H1 (cell line): ENCODE measurements at regions not wholly inside any gene's neighbourhood (a gene's known extent, or its start where the extent isn't known, plus 50 kb on each side); places are given as distances from the start of the nearest gene placed in this dataset.

Source experiments
- CTCF ChIA-PET: fragments of 300-600 bp; sonication (Branson Sonifier 250); formaldehyde crosslinking; loops from one replicate; lab custom pipeline; 2021; ENCODE audit not compliant: partially characterized antibody; lab: Charles Lee
- POLR2A ChIA-PET: fragments of 300-600 bp; sonication (Branson Sonifier 250); formaldehyde crosslinking; loops from one replicate; lab custom pipeline; 2021; ENCODE audit warnings: inconsistent platforms; ENCODE audit not compliant: partially characterized antibody; lab: Charles Lee
- DNase-seq, 2 experiments: peaks; one replicate each; pipeline versions ENCODE4 v3.0.0 to v3.0.0-alpha.2; 2010 to 2022; ENCODE audit warnings: low spot score in 2 of 2, low read depth in 1 of 2, mixed read lengths in 1 of 2
- FAIRE-seq: peaks from 2 replicates; lab custom pipeline; 2011; peaks lifted over from hg19 to GRCh38; lab: Jason Lieb, UNC
- H2AFZ ChIP-seq: 2 replicates; pipeline ENCODE4 v1.8.1; 2012; ENCODE audit warnings: low read length, inconsistent platforms
- H2AK5ac ChIP-seq: 2 replicates; pipeline ENCODE4 v1.6.1; 2013; ENCODE audit warnings: low read depth, low read length
- H2BK120ac ChIP-seq: replicated peaks from 2 replicates; pipeline ENCODE3; 2013; ENCODE audit warnings: low read depth, low read length, inconsistent platforms
- H2BK12ac ChIP-seq: 2 replicates; pipeline ENCODE4 v1.6.1; 2013; ENCODE audit warnings: low read depth, low read length
- H2BK15ac ChIP-seq: 2 replicates; pipeline ENCODE4 v1.6.1; 2013; ENCODE audit warnings: low read length
- H2BK20ac ChIP-seq: 2 replicates; pipeline ENCODE4 v1.6.1; 2013; ENCODE audit warnings: low read length
- H2BK5ac ChIP-seq: 2 replicates; pipeline ENCODE4 v1.6.1; 2013; ENCODE audit warnings: low read depth, low read length
- H3K14ac ChIP-seq: 2 replicates; pipeline ENCODE4 v1.6.1; 2013; ENCODE audit warnings: inconsistent platforms; ENCODE audit not compliant: insufficient read length
- H3K18ac ChIP-seq: 2 replicates; pipeline ENCODE4 v1.6.1; 2013; ENCODE audit warnings: low read length; ENCODE audit errors: extremely low read depth
- H3K23ac ChIP-seq: 2 replicates; pipeline ENCODE4 v1.6.1; 2013; ENCODE audit warnings: inconsistent platforms; ENCODE audit not compliant: insufficient read length
- H3K23me2 ChIP-seq: 2 replicates; pipeline ENCODE4 v1.6.1; 2013; ENCODE audit warnings: low read depth, low read length
- H3K27ac ChIP-seq: 2 replicates; pipeline ENCODE4 v1.6.1; 2011; ENCODE audit warnings: low read depth, low read length, inconsistent platforms
- H3K27me3 ChIP-seq, 4 experiments: replicated peaks in 1 of 4; 1 replicate in 1 of 4; 2 replicates in 3 of 4; pipeline versions ENCODE4 v1.6.1 to v1.8.1; 2011 to 2013; ENCODE audit warnings: low read length in 3 of 4, mild to moderate bottlenecking in 3 of 4, inconsistent platforms in 2 of 4, mixed read lengths in 2 of 4, moderate library complexity in 1 of 4; ENCODE audit not compliant: control insufficient read depth in 3 of 4, insufficient read depth in 3 of 4; ENCODE audit errors: extremely low read depth in 1 of 4
- H3K36me3 ChIP-seq, 4 experiments: 2 replicates each; pipeline versions ENCODE4 v1.6.1 to v1.8.1; 2011 to 2013; ENCODE audit warnings: mild to moderate bottlenecking in 4 of 4, low read length in 3 of 4, moderate library complexity in 2 of 4, control low read depth in 1 of 4, inconsistent platforms in 1 of 4; ENCODE audit not compliant: insufficient read depth in 4 of 4, control insufficient read depth in 2 of 4
- H3K4ac ChIP-seq: replicated peaks from 2 replicates; pipeline ENCODE3; 2013; ENCODE audit warnings: low read length, low read depth, mixed read lengths, inconsistent platforms; ENCODE audit not compliant: insufficient read length
- H3K4me1 ChIP-seq, 4 experiments: replicated peaks in 1 of 4; 1 replicate in 1 of 4; 2 replicates in 3 of 4; pipeline versions ENCODE4 v1.6.1 to v1.8.1; 2011 to 2013; ENCODE audit warnings: low read length in 3 of 4, inconsistent platforms in 2 of 4, mixed read lengths in 1 of 4; ENCODE audit not compliant: insufficient read depth in 4 of 4, control insufficient read depth in 3 of 4
- H3K4me2 ChIP-seq, 2 experiments: 2 replicates each; pipeline versions ENCODE4 v1.6.1 to v1.8.1; 2011 to 2013; ENCODE audit warnings: low read depth in 2 of 2, low read length in 2 of 2, control low read depth in 1 of 2, inconsistent platforms in 1 of 2, mild to moderate bottlenecking in 1 of 2; ENCODE audit not compliant: insufficient read depth in 1 of 2
- H3K4me3 ChIP-seq, 4 experiments: fragments of 200-600, 300-600 bp in 1 of 4; sonication (generic), shearing (Covaris generic), sonication (Bioruptor Twin) in 1 of 4; 2 replicates each; pipeline versions ENCODE4 v1.5.1 to v1.8.1; 2011 to 2016; ENCODE audit warnings: low read length in 4 of 4, low read depth in 3 of 4, control low read depth in 2 of 4, inconsistent platforms in 2 of 4, mild to moderate bottlenecking in 2 of 4, mixed read lengths in 1 of 4, moderate library complexity in 1 of 4; ENCODE audit not compliant: insufficient read depth in 2 of 4; ENCODE audit errors: extremely low read depth in 1 of 4
- H3K56ac ChIP-seq: replicated peaks from 2 replicates; pipeline ENCODE3; 2013; ENCODE audit warnings: low read depth, mild to moderate bottlenecking, mixed read lengths, low read length, inconsistent platforms; ENCODE audit not compliant: insufficient read length
- H3K79me1 ChIP-seq: 2 replicates; pipeline ENCODE4 v1.6.1; 2013; ENCODE audit warnings: low read depth, low read length, control low read depth
- H3K79me2 ChIP-seq, 2 experiments: 2 replicates each; pipeline versions ENCODE4 v1.6.1 to v1.8.1; 2012 to 2013; ENCODE audit warnings: low read length in 2 of 2, mild to moderate bottlenecking in 2 of 2, inconsistent platforms in 1 of 2; ENCODE audit not compliant: insufficient read depth in 2 of 2, control insufficient read depth in 1 of 2
- H3K9ac ChIP-seq, 4 experiments: replicated peaks in 1 of 4; 1 replicate in 1 of 4; 2 replicates in 3 of 4; pipeline versions ENCODE4 v1.6.1 to v1.8.1; 2011 to 2013; ENCODE audit warnings: low read depth in 3 of 4, low read length in 3 of 4, control low read depth in 2 of 4, mild to moderate bottlenecking in 2 of 4, moderate library complexity in 2 of 4, inconsistent platforms in 1 of 4; ENCODE audit errors: extremely low read depth in 1 of 4
- H3K9me3 ChIP-seq, 2 experiments: 2 replicates each; pipeline versions ENCODE4 v1.6.1 to v1.8.1; 2012 to 2013; ENCODE audit warnings: mild to moderate bottlenecking in 2 of 2, moderate library complexity in 2 of 2, control low read depth in 1 of 2, inconsistent platforms in 1 of 2, low read depth in 1 of 2, low read length in 1 of 2, mixed read lengths in 1 of 2; ENCODE audit not compliant: insufficient read depth in 2 of 2
- H4K20me1 ChIP-seq, 2 experiments: replicated peaks in 1 of 2; 2 replicates each; pipeline versions ENCODE3 to v1.8.1; 2011 to 2013; ENCODE audit warnings: inconsistent platforms in 2 of 2, low read length in 2 of 2, mild to moderate bottlenecking in 1 of 2; ENCODE audit not compliant: insufficient read depth in 2 of 2, control insufficient read depth in 1 of 2
- H4K5ac ChIP-seq: 2 replicates; pipeline ENCODE4 v1.6.1; 2013; ENCODE audit warnings: low read length, low read depth, mixed read lengths, inconsistent platforms; ENCODE audit not compliant: insufficient read length
- H4K8ac ChIP-seq: 2 replicates; pipeline ENCODE4 v1.8.0; 2013; ENCODE audit warnings: mild to moderate bottlenecking, moderate library complexity, low read length, inconsistent platforms; ENCODE audit not compliant: insufficient read depth; ENCODE audit errors: extremely low read depth
- H4K91ac ChIP-seq: replicated peaks from 2 replicates; pipeline ENCODE3; 2013; ENCODE audit warnings: low read length, mixed read lengths, inconsistent platforms; ENCODE audit not compliant: insufficient read length
- CBX8 ChIP-seq: fragments of 300-800, 300-1000 bp; sonication (generic); IDR thresholded peaks from 2 replicates; pipeline ENCODE4 v1.7.1; 2016; ENCODE audit warnings: low read depth, low read length, borderline replicate concordance
- FOSL1 ChIP-seq: IDR thresholded peaks from 2 replicates; pipeline ENCODE4 v1.6.1; 2011; ENCODE audit warnings: mild to moderate bottlenecking, low read depth, low read length, moderate library complexity; ENCODE audit not compliant: insufficient read depth
- GABPA ChIP-seq: IDR thresholded peaks from 2 replicates; pipeline ENCODE4 v1.6.1; 2011; ENCODE audit warnings: mild to moderate bottlenecking, low read length, moderate library complexity, borderline replicate concordance; ENCODE audit not compliant: insufficient read depth
- JUN ChIP-seq: IDR thresholded peaks from 2 replicates; pipeline ENCODE4 v1.6.1; 2011; ENCODE audit warnings: low read depth, mild to moderate bottlenecking, improper control_type of control experiment, low read length
- KDM4A ChIP-seq: IDR thresholded peaks from one replicate; pipeline ENCODE4 v1.7.1; 2012; ENCODE audit warnings: low read depth, mild to moderate bottlenecking, moderate library complexity, low read length, inconsistent platforms; ENCODE audit not compliant: severe bottlenecking
- NANOG ChIP-seq: IDR thresholded peaks from 2 replicates; pipeline ENCODE4 v1.6.1; 2011; ENCODE audit warnings: low read length, low read depth, mild to moderate bottlenecking, inconsistent platforms; ENCODE audit not compliant: insufficient read depth, poor library complexity, severe bottlenecking
- NRF1 ChIP-seq: IDR thresholded peaks from 2 replicates; pipeline ENCODE4 v1.6.1; 2011; ENCODE audit warnings: mild to moderate bottlenecking, low read depth, low read length, improper control_type of control experiment
- POLR2A ChIP-seq, 2 experiments: IDR thresholded peaks; 1 replicate in 1 of 2; 2 replicates in 1 of 2; pipeline ENCODE4 v1.6.1; 2011; ENCODE audit warnings: low read depth in 2 of 2, low read length in 2 of 2, mild to moderate bottlenecking in 2 of 2; ENCODE audit errors: control extremely low read depth in 1 of 2
- RBBP5 ChIP-seq: IDR thresholded peaks from 2 replicates; pipeline ENCODE4 v1.7.1; 2012; ENCODE audit warnings: low read depth, mild to moderate bottlenecking, inconsistent platforms, low read length, moderate library complexity, borderline replicate concordance
- SP2 ChIP-seq: IDR thresholded peaks from 2 replicates; pipeline ENCODE4 v1.6.1; 2012; ENCODE audit warnings: mild to moderate bottlenecking, low read length, inconsistent platforms
- WGBS, 2 experiments: shearing (Covaris generic) in 1 of 2; methylation state at CpG; one replicate each; pipeline versions ENCODE4 v1.1.6 to v1.1.7; 2013 to 2015; ENCODE audit warnings: low lambda C conversion rate in 2 of 2, mixed read lengths in 2 of 2, inconsistent platforms in 1 of 2, low coverage in 1 of 2, missing lambda C conversion rate in 1 of 2; ENCODE audit not compliant: insufficient replicate concordance in 2 of 2, insufficient coverage in 1 of 2, insufficient read length in 1 of 2; ENCODE audit errors: extremely low coverage in 1 of 2, missing lambda C conversion rate in 1 of 2; 5-methylcytosine and 5-hydroxymethylcytosine counted together
- TF ChIP-seq, protein P1 (sequence below): IDR thresholded peaks from 2 replicates; pipeline ENCODE4 v1.6.1; 2012; ENCODE audit warnings: inconsistent platforms
- TF ChIP-seq, protein P2 (sequence below), 3 experiments: IDR thresholded peaks; 1 replicate in 2 of 3; 2 replicates in 1 of 3; pipeline versions ENCODE4 v1.5.1 to v1.6.1; 2011; ENCODE audit warnings: low read length in 3 of 3, mild to moderate bottlenecking in 3 of 3, inconsistent platforms in 2 of 3, low read depth in 1 of 3, moderate library complexity in 1 of 3; ENCODE audit not compliant: insufficient read depth in 1 of 3; ENCODE audit errors: control extremely low read depth in 1 of 3

DNA sequence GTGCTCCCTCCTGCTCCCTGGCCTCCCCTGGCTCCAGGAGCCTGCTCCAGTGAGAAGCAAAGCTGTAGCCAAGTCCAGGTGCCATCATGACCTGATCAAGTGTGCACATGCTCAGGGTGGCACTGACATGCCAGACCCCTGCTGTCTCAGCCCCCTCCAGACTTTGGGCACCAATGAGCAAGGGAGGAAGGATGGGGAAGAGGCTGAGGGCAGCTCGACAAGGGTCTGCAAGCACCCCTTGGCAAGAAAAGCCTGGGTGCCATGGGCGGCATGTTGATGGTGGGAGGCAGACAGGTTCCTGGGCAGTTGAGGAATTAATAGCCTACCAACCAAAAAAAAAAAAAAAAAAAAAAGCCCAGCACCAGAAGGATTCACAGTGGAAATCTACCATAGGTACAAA, 942.6 kb upstream of the PRMT6 start:
- Histone ChIP-seq H3K9ac (no peak overlapping the region), H4K5ac (no peak overlapping the region), H4K8ac (no peak overlapping the region), H3K4ac (no peak overlapping the region), H4K20me1 (no peaks in the 10 kb centered on the region), H3K23me2 (no peaks in the 10 kb centered on the region), H3K27me3 (no peaks in the 10 kb centered on the region), H3K27ac (no peak overlapping the region), H4K91ac (no peak overlapping the region), H2BK20ac (no peak overlapping the region), H3K56ac (no peak overlapping the region), H3K36me3 (no peaks in the 10 kb centered on the region), H3K23ac (no peak overlapping the region), H3K4me1 (no peaks in the 10 kb centered on the region), H3K14ac (no peak overlapping the region), H2AFZ (no peak overlapping the region), H3K4me3 (no peak overlapping the region), H3K4me2 (no peak overlapping the region), H2BK15ac (no peak overlapping the region), H3K79me2 (no peaks in the 10 kb centered on the region), H3K18ac (no peak overlapping the region), H3K79me1 (no peaks in the 10 kb centered on the region), H2BK5ac (no peak overlapping the region), H2AK5ac (no peak overlapping the region), H2BK12ac (no peak overlapping the region), H2BK120ac (no peak overlapping the region), H3K9me3 (peaks cover 8 to 9% of the 10 kb centered on the region in 2 experiments; a peak in 3 of 4 replicates)
- WGBS, 2 experiments: 83% methylated on average over 2 of the region's 2 CpGs; no CpG with 5 or more reads in 1 of the 2 experiments
- FAIRE-seq (no peak), DNase-seq (no peak)
- no peak for TF ChIP-seq NANOG
- TF ChIP-seq RBBP5: no peak
- TF ChIP-seq, protein P1, sequence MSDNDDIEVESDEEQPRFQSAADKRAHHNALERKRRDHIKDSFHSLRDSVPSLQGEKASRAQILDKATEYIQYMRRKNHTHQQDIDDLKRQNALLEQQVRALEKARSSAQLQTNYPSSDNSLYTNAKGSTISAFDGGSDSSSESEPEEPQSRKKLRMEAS: no peak
- no peak for TF ChIP-seq SP2
- no peak for TF ChIP-seq JUN
- no peak for TF ChIP-seq FOSL1
- no peak for TF ChIP-seq CBX8
- TF ChIP-seq NRF1: no peak
- no peak for TF ChIP-seq POLR2A (IDR thresholded peaks at IDR 0.05; ENCODE audit: control extremely low read depth in 1 of 2, low read depth in 2 of 2, low read length in 2 of 2)
- TF ChIP-seq KDM4A: no peak
- TF ChIP-seq, protein P2, sequence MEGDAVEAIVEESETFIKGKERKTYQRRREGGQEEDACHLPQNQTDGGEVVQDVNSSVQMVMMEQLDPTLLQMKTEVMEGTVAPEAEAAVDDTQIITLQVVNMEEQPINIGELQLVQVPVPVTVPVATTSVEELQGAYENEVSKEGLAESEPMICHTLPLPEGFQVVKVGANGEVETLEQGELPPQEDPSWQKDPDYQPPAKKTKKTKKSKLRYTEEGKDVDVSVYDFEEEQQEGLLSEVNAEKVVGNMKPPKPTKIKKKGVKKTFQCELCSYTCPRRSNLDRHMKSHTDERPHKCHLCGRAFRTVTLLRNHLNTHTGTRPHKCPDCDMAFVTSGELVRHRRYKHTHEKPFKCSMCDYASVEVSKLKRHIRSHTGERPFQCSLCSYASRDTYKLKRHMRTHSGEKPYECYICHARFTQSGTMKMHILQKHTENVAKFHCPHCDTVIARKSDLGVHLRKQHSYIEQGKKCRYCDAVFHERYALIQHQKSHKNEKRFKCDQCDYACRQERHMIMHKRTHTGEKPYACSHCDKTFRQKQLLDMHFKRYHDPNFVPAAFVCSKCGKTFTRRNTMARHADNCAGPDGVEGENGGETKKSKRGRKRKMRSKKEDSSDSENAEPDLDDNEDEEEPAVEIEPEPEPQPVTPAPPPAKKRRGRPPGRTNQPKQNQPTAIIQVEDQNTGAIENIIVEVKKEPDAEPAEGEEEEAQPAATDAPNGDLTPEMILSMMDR (IDR thresholded peaks at IDR 0.05; ENCODE audit: control extremely low read depth in 1 of 3, insufficient read depth in 1 of 3, low read depth in 1 of 3, low read length in 3 of 3): no peak
- no peak for TF ChIP-seq GABPA
- POLR2A ChIA-PET: no interaction called here
- CTCF ChIA-PET: no interaction called here
